Esophagus muscularis mucosa (tissue), 4 donors: ENCODE measurements at regions not wholly inside any gene's neighbourhood (a gene's known extent, or its start where the extent isn't known, plus 50 kb on each side); places are given as distances from the start of the nearest gene placed in this dataset.

ENCODE experiments used
- DNase-seq: peaks from one replicate; pipeline ENCODE4 v3.0.0-alpha.2; 2017; ENCODE audit errors: extremely low spot score
- H3K27ac ChIP-seq, 4 donors: fragments of 200-600 bp; sonication (generic); replicated peaks in 1 of 4; 1 replicate in 3 of 4; 2 replicates in 1 of 4; pipeline ENCODE4 v1.5.1; 2016 to 2019; ENCODE audit warnings: mild to moderate bottlenecking in 1 of 4
- H3K27me3 ChIP-seq, 4 donors: fragments of 200-600 bp; sonication (generic); one replicate each; pipeline versions ENCODE4 v1.5.1 to v1.6.0; 2016 to 2019
- H3K36me3 ChIP-seq, 4 donors: fragments of 200-600 bp; sonication (generic); one replicate each; pipeline ENCODE4 v1.5.1; 2016 to 2019
- H3K4me1 ChIP-seq, 4 donors: fragments of 200-600 bp; sonication (generic); one replicate each; pipeline ENCODE4 v1.5.1; 2016 to 2019
- H3K4me3 ChIP-seq, 4 donors: fragments of 200-600 bp; sonication (generic); 1 replicate in 2 of 4; 2 replicates in 2 of 4; pipeline ENCODE4 v1.5.1; 2016 to 2019; ENCODE audit warnings: mild to moderate bottlenecking in 4 of 4, moderate library complexity in 1 of 4
- H3K9me3 ChIP-seq, 4 donors: fragments of 200-600 bp; sonication (generic); 1 replicate in 3 of 4; 2 replicates in 1 of 4; pipeline ENCODE4 v1.5.1; 2016 to 2019
- EP300 ChIP-seq: sonication (generic); formaldehyde crosslinking; IDR thresholded peaks from one replicate; pipeline ENCODE4 v1.6.1; 2017; ENCODE audit warnings: antibody characterized with exemption
- POLR2A ChIP-seq: fragments of 450-650 bp; IDR thresholded peaks from one replicate; pipeline ENCODE4 v1.6.1; 2017; ENCODE audit warnings: antibody characterized with exemption, moderate library complexity, mild to moderate bottlenecking, low read depth
- POLR2AphosphoS5 ChIP-seq, 2 donors: sonication (generic); formaldehyde crosslinking; IDR thresholded peaks; one replicate each; pipeline ENCODE4 v1.6.1; 2017; ENCODE audit warnings: antibody characterized with exemption in 2 of 2
- WGBS: methylation state at CpG from one replicate; pipeline ENCODE4 v1.1.5; 2018; 5-methylcytosine and 5-hydroxymethylcytosine counted together
- intact Hi-C: fragments of 100-400 bp; cut with DNase I; formaldehyde crosslinking; loops from one replicate; pipeline ENCODE4 v1.15.1; 2023
- TF ChIP-seq, protein P1 (sequence below), 3 experiments: fragments of 200-600 bp in 2 of 3; fragments of 450-650 bp in 1 of 3; sonication (generic) in 2 of 3; IDR thresholded peaks; one replicate each; pipeline ENCODE4 v1.5.1; 2017 to 2019; ENCODE audit warnings: antibody characterized with exemption in 3 of 3, mild to moderate bottlenecking in 2 of 3, moderate library complexity in 1 of 3

DNA sequence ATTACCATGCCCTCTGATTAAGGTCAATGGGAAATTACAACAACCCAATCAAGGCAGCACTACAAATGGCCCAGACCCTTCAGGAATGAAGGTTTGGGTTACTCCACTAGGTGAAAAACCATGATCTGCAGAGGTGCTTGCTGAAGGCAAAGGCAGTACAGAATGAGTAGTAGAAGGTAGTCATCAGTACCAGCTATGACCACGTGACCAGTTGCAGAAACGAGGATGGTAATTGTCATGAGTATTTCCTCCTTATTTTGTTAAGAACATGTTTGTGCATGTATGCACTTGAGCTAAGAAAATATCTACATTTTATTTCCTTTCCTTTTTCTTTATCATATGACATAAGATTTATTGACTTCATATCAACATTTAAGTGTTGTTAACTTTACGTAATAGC, 607.1 kb downstream of the KCNT2 start:
- no peak for DNase-seq
- no peaks in the 10 kb centered on the region for H3K36me3 ChIP-seq
- TF ChIP-seq EP300, result no peak
- TF ChIP-seq, protein P1, sequence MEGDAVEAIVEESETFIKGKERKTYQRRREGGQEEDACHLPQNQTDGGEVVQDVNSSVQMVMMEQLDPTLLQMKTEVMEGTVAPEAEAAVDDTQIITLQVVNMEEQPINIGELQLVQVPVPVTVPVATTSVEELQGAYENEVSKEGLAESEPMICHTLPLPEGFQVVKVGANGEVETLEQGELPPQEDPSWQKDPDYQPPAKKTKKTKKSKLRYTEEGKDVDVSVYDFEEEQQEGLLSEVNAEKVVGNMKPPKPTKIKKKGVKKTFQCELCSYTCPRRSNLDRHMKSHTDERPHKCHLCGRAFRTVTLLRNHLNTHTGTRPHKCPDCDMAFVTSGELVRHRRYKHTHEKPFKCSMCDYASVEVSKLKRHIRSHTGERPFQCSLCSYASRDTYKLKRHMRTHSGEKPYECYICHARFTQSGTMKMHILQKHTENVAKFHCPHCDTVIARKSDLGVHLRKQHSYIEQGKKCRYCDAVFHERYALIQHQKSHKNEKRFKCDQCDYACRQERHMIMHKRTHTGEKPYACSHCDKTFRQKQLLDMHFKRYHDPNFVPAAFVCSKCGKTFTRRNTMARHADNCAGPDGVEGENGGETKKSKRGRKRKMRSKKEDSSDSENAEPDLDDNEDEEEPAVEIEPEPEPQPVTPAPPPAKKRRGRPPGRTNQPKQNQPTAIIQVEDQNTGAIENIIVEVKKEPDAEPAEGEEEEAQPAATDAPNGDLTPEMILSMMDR (IDR thresholded peaks at IDR 0.05), result no peak
- TF ChIP-seq POLR2A, result no peak
- no peak for TF ChIP-seq POLR2AphosphoS5 (IDR thresholded peaks at IDR 0.05)

DNA sequence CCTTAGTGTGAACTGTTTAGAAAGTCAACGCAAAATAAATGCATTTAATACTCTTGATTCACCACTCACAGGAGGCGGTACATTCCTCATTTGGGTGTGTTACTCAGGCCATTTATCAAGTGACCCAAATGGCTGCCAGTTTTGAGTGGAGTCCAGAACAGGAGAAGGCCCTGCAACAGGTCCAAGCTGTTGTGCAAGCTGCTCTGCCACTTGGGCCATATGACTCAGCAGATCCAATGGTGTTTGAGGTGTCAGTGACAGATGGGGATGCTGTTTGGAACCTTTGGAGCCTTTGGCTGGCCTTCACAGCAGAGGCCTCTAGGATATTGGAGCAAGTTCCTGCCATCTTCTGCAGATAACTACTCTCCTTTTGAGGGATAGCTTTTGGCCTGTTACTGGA, 609.2 kb downstream of the KCNT2 start:
- Histone ChIP-seq H3K27me3 (no peaks in the 10 kb centered on the region), H3K4me1 (no peaks in the 10 kb centered on the region), H3K9me3 (no peaks in the 10 kb centered on the region), H3K36me3 (no peaks in the 10 kb centered on the region), H3K27ac (no peak overlapping the region), H3K4me3 (no peak overlapping the region)
- intact Hi-C loops, result no loop called here
- TF ChIP-seq POLR2AphosphoS5 (IDR thresholded peaks at IDR 0.05) (no peak), EP300 (no peak)
- TF ChIP-seq, protein P1 (IDR thresholded peaks at IDR 0.05), result no peak
- 100% methylated on average over 2 of the region's 2 CpGs for WGBS
- DNase-seq, result no peak

More for the DNA sequence above, 607.1 kb downstream of the KCNT2 start:
- Histone ChIP-seq H3K27me3 (no peaks in the 10 kb centered on the region), H3K4me1 (no peaks in the 10 kb centered on the region), H3K9me3 (no peaks in the 10 kb centered on the region), H3K4me3 (no peak overlapping the region), H3K27ac (no peak overlapping the region)
- intact Hi-C loops, result no loop called here
- 74% methylated on average over 3 of the region's 3 CpGs for WGBS

DNA sequence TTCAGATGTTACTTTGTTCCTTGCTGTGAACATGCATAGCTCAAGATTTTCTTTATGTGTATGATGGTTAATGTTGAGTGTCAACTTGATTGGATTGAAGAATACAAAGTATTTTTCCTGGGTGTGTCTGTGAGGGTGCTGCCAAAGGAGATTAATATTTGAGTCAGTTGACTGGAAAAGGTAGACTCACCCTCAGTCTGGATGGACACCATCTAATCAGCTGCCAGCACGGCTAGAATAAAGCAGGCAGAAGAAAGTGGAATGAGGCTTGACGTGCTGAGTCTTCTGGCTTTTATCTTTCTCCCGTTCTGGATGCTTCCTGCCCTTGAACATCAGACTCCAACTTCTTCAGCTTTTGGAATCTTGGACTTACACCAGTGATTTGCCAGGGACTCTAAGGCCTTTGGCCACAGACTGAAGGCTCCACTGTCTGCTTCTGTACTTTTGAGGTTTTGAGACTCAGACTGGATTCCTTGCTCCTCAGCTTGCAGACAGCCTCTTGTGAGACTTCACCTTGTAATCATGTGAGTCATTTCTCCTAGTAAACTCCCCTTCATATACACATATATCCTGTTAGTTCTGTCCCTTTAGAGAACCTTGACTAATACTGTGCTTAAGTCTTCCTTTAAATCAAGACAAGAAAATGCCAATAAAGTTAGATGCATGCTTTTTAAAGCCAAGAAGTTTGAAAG, 626.6 kb downstream of the KCNT2 start:
- intact Hi-C loops, result no loop called here

DNA sequence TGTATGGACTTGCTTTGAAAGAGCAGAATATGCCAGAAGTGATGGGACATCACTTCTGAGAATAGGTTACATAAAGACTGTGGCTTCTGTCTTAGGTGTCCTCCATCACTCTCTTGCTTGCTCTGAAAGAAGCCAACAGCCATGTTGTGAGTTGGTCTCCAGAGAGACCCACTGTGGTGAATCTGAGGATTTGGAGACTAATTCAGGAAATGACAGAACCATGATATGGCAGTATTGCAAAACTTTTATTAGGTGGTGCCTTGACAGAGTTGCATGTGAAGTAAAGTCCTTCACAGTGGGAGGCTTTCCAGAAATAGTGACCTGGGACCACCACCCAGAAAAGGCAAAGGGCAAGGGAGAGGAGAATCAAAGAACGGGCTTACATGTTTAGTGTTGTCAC, 628.6 kb downstream of the KCNT2 start:
- no peaks in the 10 kb centered on the region for H3K36me3 ChIP-seq
- H3K9me3 ChIP-seq, result no peaks in the 10 kb centered on the region
- H3K27me3 ChIP-seq, result no peaks in the 10 kb centered on the region
- intact Hi-C loops, result no loop called here
- DNase-seq, result no peak
- H3K4me3 ChIP-seq, result no peak overlapping the region
- TF ChIP-seq, protein P1 (IDR thresholded peaks at IDR 0.05), result no peak
- TF ChIP-seq EP300, result no peak
- no peak for TF ChIP-seq POLR2AphosphoS5 (IDR thresholded peaks at IDR 0.05)
- no peak for TF ChIP-seq POLR2A
- 92% methylated on average over 1 of the region's 1 CpG for WGBS
- no peak overlapping the region for H3K27ac ChIP-seq
- H3K4me1 ChIP-seq, result no peaks in the 10 kb centered on the region

More for the DNA sequence above, 626.6 kb downstream of the KCNT2 start:
- Histone ChIP-seq H3K36me3 (no peaks in the 10 kb centered on the region), H3K4me3 (no peak overlapping the region), H3K4me1 (no peaks in the 10 kb centered on the region), H3K27ac (no peak overlapping the region), H3K27me3 (no peaks in the 10 kb centered on the region), H3K9me3 (no peaks in the 10 kb centered on the region)
- TF ChIP-seq, protein P1 (IDR thresholded peaks at IDR 0.05), result no peak
- TF ChIP-seq POLR2AphosphoS5 (IDR thresholded peaks at IDR 0.05) (no peak), EP300 (no peak), POLR2A (no peak)
- no peak for DNase-seq
- WGBS, result 78% methylated on average over 3 of the region's 3 CpGs
